HL-60 (cell line): ENCODE measurements at regions not wholly inside any gene's neighbourhood (a gene's known extent, or its start where the extent isn't known, plus 50 kb on each side); places are given as distances from the start of the nearest gene placed in this dataset.

Experiments used
- DNase-seq, 2 experiments: peaks; one replicate each; pipeline ENCODE4 v3.0.0-alpha.2; 2010 to 2020; ENCODE audit warnings: low read depth in 1 of 2, low spot score in 1 of 2
- H3K27ac ChIP-seq: fragments of 250-450 bp; sonication (Bioruptor Pico); replicated peaks from 2 replicates; pipeline ENCODE4 v1.5.1; 2020; ENCODE audit warnings: mild to moderate bottlenecking, moderate library complexity
- H3K27me3 ChIP-seq: fragments of 250-450 bp; sonication (Bioruptor Pico); 2 replicates; pipeline ENCODE4 v1.5.1; 2021; ENCODE audit warnings: mild to moderate bottlenecking, moderate library complexity; ENCODE audit not compliant: insufficient read depth, poor library complexity, severe bottlenecking
- H3K4me3 ChIP-seq: replicated peaks from 2 replicates; pipeline ENCODE4 v1.5.1; 2011; ENCODE audit warnings: mild to moderate bottlenecking, control low read depth, low read length; ENCODE audit not compliant: insufficient read depth
- GABPA ChIP-seq: IDR thresholded peaks from 2 replicates; pipeline ENCODE4 v1.6.1; 2012; ENCODE audit warnings: low read depth
- POLR2AphosphoS5 ChIP-seq: IDR thresholded peaks from 2 replicates; pipeline ENCODE4 v1.6.1; 2012; ENCODE audit warnings: low read depth
- SPI1 ChIP-seq: IDR thresholded peaks from 2 replicates; pipeline ENCODE4 v1.6.1; 2012; ENCODE audit warnings: low read depth, mild to moderate bottlenecking, borderline replicate concordance
- TF ChIP-seq, protein P1 (sequence below): IDR thresholded peaks from one replicate; pipeline ENCODE4 v1.5.1; 2011; ENCODE audit warnings: low read length, control low read depth, inconsistent platforms; ENCODE audit not compliant: insufficient read depth
- TF ChIP-seq, protein P2 (sequence below): IDR thresholded peaks from 2 replicates; pipeline ENCODE4 v1.6.1; 2012; ENCODE audit warnings: low read depth; ENCODE audit not compliant: insufficient replicate concordance

DNA sequence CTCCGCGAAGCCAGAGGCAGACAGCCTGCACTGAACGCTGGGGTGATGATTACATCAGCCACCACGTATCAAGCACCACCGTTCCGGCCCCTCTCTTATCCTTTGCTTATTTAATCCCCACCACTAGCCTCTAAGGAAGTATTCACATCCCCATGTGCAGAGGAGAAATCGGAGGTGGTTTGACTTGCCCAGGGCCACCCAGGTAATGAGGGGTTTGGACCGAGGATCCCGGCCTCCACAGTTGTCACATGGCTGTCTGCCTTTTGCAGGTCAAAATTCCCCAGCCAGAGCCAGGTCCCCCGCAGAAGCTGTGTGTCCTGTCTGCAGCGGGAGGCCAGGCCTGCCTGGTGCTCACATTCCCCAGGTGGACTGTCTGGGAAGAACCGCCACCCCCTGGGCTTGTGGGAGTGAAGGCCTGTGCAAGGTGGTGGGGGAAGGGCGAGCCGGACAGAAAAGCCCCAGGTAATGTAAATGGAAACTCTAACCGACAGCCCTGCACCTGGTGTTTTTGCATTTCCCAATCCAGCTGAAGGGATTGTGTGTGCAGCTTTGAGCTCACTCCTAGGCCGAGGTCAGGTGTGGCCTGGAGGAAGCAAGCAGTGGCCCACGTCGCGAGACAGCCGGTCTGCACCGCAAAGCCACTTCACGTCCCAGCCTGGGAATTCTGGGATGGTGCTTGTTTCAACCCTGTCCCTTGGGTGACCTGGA lies 108.5 kb upstream of the ID2 start:
- DNase-seq: no peak
- Histone ChIP-seq H3K27ac (no peak overlapping the region), H3K4me3 (no peak overlapping the region), H3K27me3 (no peaks in the 10 kb centered on the region)
- TF ChIP-seq, protein P1, sequence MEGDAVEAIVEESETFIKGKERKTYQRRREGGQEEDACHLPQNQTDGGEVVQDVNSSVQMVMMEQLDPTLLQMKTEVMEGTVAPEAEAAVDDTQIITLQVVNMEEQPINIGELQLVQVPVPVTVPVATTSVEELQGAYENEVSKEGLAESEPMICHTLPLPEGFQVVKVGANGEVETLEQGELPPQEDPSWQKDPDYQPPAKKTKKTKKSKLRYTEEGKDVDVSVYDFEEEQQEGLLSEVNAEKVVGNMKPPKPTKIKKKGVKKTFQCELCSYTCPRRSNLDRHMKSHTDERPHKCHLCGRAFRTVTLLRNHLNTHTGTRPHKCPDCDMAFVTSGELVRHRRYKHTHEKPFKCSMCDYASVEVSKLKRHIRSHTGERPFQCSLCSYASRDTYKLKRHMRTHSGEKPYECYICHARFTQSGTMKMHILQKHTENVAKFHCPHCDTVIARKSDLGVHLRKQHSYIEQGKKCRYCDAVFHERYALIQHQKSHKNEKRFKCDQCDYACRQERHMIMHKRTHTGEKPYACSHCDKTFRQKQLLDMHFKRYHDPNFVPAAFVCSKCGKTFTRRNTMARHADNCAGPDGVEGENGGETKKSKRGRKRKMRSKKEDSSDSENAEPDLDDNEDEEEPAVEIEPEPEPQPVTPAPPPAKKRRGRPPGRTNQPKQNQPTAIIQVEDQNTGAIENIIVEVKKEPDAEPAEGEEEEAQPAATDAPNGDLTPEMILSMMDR: no peak
- TF ChIP-seq POLR2AphosphoS5: no peak
- TF ChIP-seq, protein P2, sequence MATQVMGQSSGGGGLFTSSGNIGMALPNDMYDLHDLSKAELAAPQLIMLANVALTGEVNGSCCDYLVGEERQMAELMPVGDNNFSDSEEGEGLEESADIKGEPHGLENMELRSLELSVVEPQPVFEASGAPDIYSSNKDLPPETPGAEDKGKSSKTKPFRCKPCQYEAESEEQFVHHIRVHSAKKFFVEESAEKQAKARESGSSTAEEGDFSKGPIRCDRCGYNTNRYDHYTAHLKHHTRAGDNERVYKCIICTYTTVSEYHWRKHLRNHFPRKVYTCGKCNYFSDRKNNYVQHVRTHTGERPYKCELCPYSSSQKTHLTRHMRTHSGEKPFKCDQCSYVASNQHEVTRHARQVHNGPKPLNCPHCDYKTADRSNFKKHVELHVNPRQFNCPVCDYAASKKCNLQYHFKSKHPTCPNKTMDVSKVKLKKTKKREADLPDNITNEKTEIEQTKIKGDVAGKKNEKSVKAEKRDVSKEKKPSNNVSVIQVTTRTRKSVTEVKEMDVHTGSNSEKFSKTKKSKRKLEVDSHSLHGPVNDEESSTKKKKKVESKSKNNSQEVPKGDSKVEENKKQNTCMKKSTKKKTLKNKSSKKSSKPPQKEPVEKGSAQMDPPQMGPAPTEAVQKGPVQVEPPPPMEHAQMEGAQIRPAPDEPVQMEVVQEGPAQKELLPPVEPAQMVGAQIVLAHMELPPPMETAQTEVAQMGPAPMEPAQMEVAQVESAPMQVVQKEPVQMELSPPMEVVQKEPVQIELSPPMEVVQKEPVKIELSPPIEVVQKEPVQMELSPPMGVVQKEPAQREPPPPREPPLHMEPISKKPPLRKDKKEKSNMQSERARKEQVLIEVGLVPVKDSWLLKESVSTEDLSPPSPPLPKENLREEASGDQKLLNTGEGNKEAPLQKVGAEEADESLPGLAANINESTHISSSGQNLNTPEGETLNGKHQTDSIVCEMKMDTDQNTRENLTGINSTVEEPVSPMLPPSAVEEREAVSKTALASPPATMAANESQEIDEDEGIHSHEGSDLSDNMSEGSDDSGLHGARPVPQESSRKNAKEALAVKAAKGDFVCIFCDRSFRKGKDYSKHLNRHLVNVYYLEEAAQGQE: no peak
- no peak for TF ChIP-seq GABPA
- no peak for TF ChIP-seq SPI1

DNA sequence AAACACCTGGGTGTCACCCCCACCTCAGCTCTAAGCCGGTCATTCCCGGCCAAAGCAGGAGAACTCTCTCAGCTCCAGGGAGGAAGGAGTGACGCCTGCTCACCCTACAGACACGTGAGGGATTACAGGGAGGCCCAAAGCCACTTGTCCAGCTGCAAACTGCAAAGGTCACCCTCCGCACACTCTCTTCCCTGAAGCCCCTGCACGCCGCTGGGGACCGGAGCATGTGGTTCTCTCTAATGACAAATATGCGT lies 108.0 kb upstream of the ID2 start:
- Histone ChIP-seq H3K27ac (no peak overlapping the region), H3K4me3 (no peak overlapping the region), H3K27me3 (no peaks in the 10 kb centered on the region)
- no peak for DNase-seq
- TF ChIP-seq POLR2AphosphoS5: no peak
- TF ChIP-seq GABPA: no peak
- TF ChIP-seq, protein P1: no peak
- TF ChIP-seq, protein P2: no peak
- TF ChIP-seq SPI1: no peak

DNA sequence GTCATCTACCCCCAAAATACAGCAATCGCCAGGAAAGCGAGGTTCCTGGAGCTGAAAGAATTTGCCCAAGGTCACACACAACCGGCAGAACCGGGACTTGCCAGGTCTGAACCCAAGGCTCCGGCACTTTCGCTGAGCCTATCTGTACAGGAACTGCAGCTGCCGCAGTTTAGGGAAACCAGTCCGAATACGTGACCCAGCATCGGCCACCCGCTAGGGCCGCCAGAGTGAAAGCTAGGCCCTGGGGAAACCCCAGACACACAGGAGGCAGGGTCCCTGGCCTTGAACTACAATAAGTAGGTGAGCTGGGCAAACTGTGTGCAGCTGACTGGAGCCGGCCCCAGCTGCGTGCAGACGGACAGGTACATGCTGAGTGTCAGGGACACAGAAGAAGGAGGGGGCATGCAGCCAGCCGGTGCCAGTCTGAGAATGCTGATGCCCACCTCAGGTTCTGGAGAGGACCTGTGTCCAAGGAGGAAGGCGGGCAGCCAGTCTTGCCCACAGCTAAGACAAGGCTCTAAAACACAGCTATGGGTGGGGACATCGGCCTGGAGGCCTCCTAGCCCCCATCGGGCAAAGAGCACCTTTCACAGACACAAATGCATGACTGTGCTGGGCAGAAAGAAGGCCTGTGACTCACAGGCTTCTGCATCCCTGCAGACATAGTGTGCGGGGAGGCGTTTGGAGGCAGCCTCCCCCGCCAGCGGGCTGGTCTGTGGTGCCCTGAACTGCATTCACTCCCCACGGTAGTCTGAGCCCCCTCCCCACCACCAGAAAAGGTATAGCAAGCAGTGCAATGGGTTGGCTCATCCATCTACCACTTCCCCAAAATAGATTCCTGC lies 107.4 kb upstream of the ID2 start:
- DNase-seq: peak in 1 of 2 experiments; percentile 45
- no peak overlapping the region for H3K4me3 ChIP-seq
- H3K27me3 ChIP-seq: no peaks in the 10 kb centered on the region
- TF ChIP-seq SPI1 (peak; percentile 78; the same call in 1 of the 2 replicates), POLR2AphosphoS5 (no peak)
- no peak overlapping the region for H3K27ac ChIP-seq

DNA sequence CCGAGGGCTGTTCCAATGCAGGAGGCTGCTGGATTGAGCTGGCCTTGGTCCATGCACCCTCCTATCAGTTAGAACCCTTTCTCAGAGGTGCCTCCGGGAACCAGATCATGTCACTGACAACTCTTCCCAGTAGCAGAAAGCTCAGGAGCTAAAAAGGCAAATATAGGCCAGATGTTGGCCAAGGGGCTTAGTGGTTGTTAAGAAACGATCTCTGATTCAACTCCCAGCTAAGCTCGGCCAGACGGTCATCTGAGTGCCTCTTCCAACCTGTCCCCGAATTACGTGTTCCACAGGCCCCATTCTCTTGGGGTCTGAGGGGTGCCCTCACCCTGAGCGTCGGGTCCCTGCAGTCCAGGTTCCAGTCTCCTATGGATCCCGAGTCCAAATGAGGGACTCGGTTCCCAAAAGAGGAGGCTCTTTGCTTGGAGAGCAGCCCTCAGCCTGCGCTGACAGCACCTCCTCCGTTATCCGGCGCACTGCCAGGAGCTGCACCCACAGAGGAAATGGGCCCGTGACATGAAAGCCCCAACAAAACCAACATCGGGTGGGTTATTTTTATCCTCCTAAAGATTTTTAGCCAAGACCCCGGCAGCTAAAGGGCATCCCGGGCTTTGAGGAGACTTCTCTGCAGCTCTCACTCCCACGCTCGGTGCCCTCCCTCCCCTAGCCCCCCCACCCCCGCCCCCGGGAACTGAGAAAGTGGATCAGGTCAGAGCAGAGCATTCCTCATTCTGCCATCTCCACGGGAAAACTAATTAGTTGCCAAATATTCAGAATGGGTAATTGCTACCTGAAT lies 106.6 kb upstream of the ID2 start:
- TF ChIP-seq SPI1 (no peak), GABPA (no peak), POLR2AphosphoS5 (no peak)
- TF ChIP-seq, protein P1: no peak
- TF ChIP-seq, protein P2: no peak
- Histone ChIP-seq H3K27ac (no peak overlapping the region), H3K27me3 (no peaks in the 10 kb centered on the region), H3K4me3 (no peak overlapping the region)
- DNase-seq: peak in 1 of 2 experiments; percentile 30
